Ovary (tissue), 7 donors: ENCODE measurements at regions not wholly inside any gene's neighbourhood (a gene's known extent, or its start where the extent isn't known, plus 50 kb on each side); places are given as distances from the start of the nearest gene placed in this dataset.
A peak's percentile ranks its signal among the peaks of the same experiment; 100 is the strongest.

Experiments
- DNase-seq, 5 donors: peaks; one replicate each; pipeline ENCODE4 v3.0.0-alpha.2; 2019 to 2020
- H3K27ac ChIP-seq, 2 donors: fragments of 200-600 bp; one replicate each; pipeline versions ENCODE4 v1.5.1 to v1.8.0; 2019 to 2022
- H3K27me3 ChIP-seq: fragments of 200-600 bp; one replicate; pipeline ENCODE4 v1.8.0; 2022
- H3K36me3 ChIP-seq: fragments of 200-600 bp; sonication (generic); one replicate; pipeline ENCODE4 v1.5.1; 2019
- H3K4me1 ChIP-seq: one replicate; pipeline ENCODE4 v1.8.1; 2013; ENCODE audit warnings: mild to moderate bottlenecking, moderate library complexity; ENCODE audit not compliant: insufficient read depth
- H3K4me3 ChIP-seq: fragments of 200-600 bp; sonication (generic); one replicate; pipeline ENCODE4 v1.5.1; 2017
- H3K9me3 ChIP-seq, 2 donors: fragments of 200-600 bp in 1 of 2; sonication (generic) in 1 of 2; one replicate each; pipeline versions ENCODE4 v1.5.1 to v1.8.1; 2013 to 2019; ENCODE audit warnings: mild to moderate bottlenecking in 1 of 2, moderate library complexity in 1 of 2
- CTCF ChIP-seq, 3 donors: fragments of 450-650 bp in 2 of 3; fragments of 200-600 bp in 1 of 3; IDR thresholded peaks; one replicate each; pipeline versions ENCODE4 v1.5.1 to v1.8.0; 2016 to 2022; ENCODE audit warnings: antibody characterized with exemption in 3 of 3, mild to moderate bottlenecking in 1 of 3
- EP300 ChIP-seq: sonication (generic); formaldehyde crosslinking; IDR thresholded peaks from one replicate; pipeline ENCODE4 v1.6.1; 2017; ENCODE audit warnings: antibody characterized with exemption
- POLR2A ChIP-seq: fragments of 450-650 bp; IDR thresholded peaks from one replicate; pipeline ENCODE4 v1.6.1; 2017; ENCODE audit warnings: antibody characterized with exemption, mild to moderate bottlenecking, moderate library complexity
- WGBS, 3 donors: extraction: QIAGEN DNeasy Blood & Tissue Kit in 1 of 3; methylation state at CpG; one replicate each; pipeline versions ENCODE4 v1.1.5 to v1.1.7; 2013 to 2017; 5-methylcytosine and 5-hydroxymethylcytosine counted together
- intact Hi-C, 4 donors: fragments of 100-400 bp; cut with DNase I; formaldehyde crosslinking; loops; one replicate each; pipeline versions ENCODE4 v1.11.0 to v1.15.1; 2022 to 2023
- donor health status: DM: no; HTN: no; CAD: no; lungs with moderate emphysema.
- donor health status: DM: no; HTN: no; CAD: no.
- donor health status: Bipolar disorder and iron deficiency.
- donor health status: DM: no; HTN: no; CAD: no.
- donor health status: DM: yes; HTN: yes; CAD: no.

- Histone ChIP-seq H3K36me3 (no peaks in the 10 kb centered on the region), H3K4me3 (no peak overlapping the region), H3K4me1 (peaks cover 9% of the 10 kb centered on the region), H3K27me3 (no peaks in the 10 kb centered on the region), H3K27ac (no peak overlapping the region), H3K9me3 (no peaks in the 10 kb centered on the region)
- TF ChIP-seq EP300, result no peak
- no peak for TF ChIP-seq CTCF (IDR thresholded peaks at IDR 0.05)
- no peak for TF ChIP-seq POLR2A
- intact Hi-C loops, result loop anchor here in 2 of 4 donors (10.0 kb wide), 3 partner anchors 415 to 1335 kb away; partner anchors contain the start of genes CENPL (in 1 of the 2) and DARS2 (in 1 of the 2)
- WGBS, 3 donors, result 95 to 96% (median 95%) methylated on average over 4 of the region's 4 CpGs
- no peak for DNase-seq
Observed at GRCh38 chr1:173410133-173410793, 66.9 kb upstream of the PRDX6 start.

GRCh38 chr1:173410794-173411236, 66.3 kb upstream of the PRDX6 start:
- intact Hi-C loops, result loop anchor here in 2 of 4 donors (10.0 kb wide), 3 partner anchors 414 to 1334 kb away; partner anchors contain the start of genes CENPL (in 1 of the 2) and DARS2 (in 1 of the 2)
- no peaks in the 10 kb centered on the region for H3K27me3 ChIP-seq
- no peak overlapping the region for H3K4me3 ChIP-seq
- TF ChIP-seq POLR2A, result no peak
- TF ChIP-seq CTCF (IDR thresholded peaks at IDR 0.05), result no peak
- no peak for TF ChIP-seq EP300
- no peak for DNase-seq
- WGBS, 3 donors, result 94 to 98% (median 96%) methylated on average over 5 of the region's 5 CpGs
- no peaks in the 10 kb centered on the region for H3K36me3 ChIP-seq
- H3K4me1 ChIP-seq, result peaks cover 8% of the 10 kb centered on the region
- H3K27ac ChIP-seq, result no peak overlapping the region
- no peaks in the 10 kb centered on the region for H3K9me3 ChIP-seq

GRCh38 chr1:173411835-173412742, 65.0 kb upstream of the PRDX6 start:
- Histone ChIP-seq H3K4me3 (no peak overlapping the region), H3K4me1 (peaks cover 7% of the 10 kb centered on the region), H3K9me3 (no peaks in the 10 kb centered on the region), H3K27ac (no peak overlapping the region), H3K36me3 (no peaks in the 10 kb centered on the region), H3K27me3 (no peaks in the 10 kb centered on the region)
- WGBS, 3 donors, result 53 to 74% (median 60%) methylated on average over 17 of the region's 17 CpGs
- intact Hi-C loops, result loop anchor here in 2 of 4 donors (10.0 kb wide), 3 partner anchors 413 to 1333 kb away; partner anchors contain the start of genes CENPL (in 1 of the 2) and DARS2 (in 1 of the 2)
- DNase-seq, result peak in 4 of 5 donors; percentile 25 to 50 (median 41)
- TF ChIP-seq EP300, result no peak
- no peak for TF ChIP-seq CTCF (IDR thresholded peaks at IDR 0.05)
- TF ChIP-seq POLR2A, result no peak

- no peak overlapping the region for H3K4me3 ChIP-seq
- no peak overlapping the region for H3K27ac ChIP-seq
- no peak for TF ChIP-seq EP300
- TF ChIP-seq CTCF (IDR thresholded peaks at IDR 0.05), result no peak
- no peaks in the 10 kb centered on the region for H3K36me3 ChIP-seq
- no peaks in the 10 kb centered on the region for H3K27me3 ChIP-seq
- peaks cover 7% of the 10 kb centered on the region for H3K4me1 ChIP-seq
- intact Hi-C loops, result loop anchor here in 2 of 4 donors (10.0 kb wide), 3 partner anchors 412 to 1332 kb away; partner anchors contain the start of genes CENPL (in 1 of the 2) and DARS2 (in 1 of the 2)
- H3K9me3 ChIP-seq, result no peaks in the 10 kb centered on the region
- no peak for DNase-seq
- WGBS, 3 donors, result 46 to 65% (median 63%) methylated on average over 7 of the region's 7 CpGs
Observed at GRCh38 chr1:173413271-173413707, 63.8 kb upstream of the PRDX6 start.
